Adrenal gland (tissue), 9 donors: ENCODE measurements at regions not wholly inside any gene's neighbourhood (a gene's known extent, or its start where the extent isn't known, plus 50 kb on each side); places are given as distances from the start of the nearest gene placed in this dataset.

Experiments
- DNase-seq, 7 donors: peaks; one replicate each; pipeline ENCODE4 v3.0.0-alpha.2; 2019 to 2020
- H3K27ac ChIP-seq, 5 donors: fragments of 200-600 bp; sonication (generic) in 4 of 5; 1 replicate in 3 of 5; 2 replicates in 2 of 5; pipeline versions ENCODE4 v1.5.1 to v1.8.0; 2016 to 2020; ENCODE audit warnings: mild to moderate bottlenecking in 1 of 5
- H3K27me3 ChIP-seq: fragments of 200-600 bp; 2 replicates; pipeline ENCODE4 v1.8.0; 2021
- H3K36me3 ChIP-seq, 2 donors: fragments of 200-600 bp; replicated peaks in 1 of 2; 1 replicate in 1 of 2; 2 replicates in 1 of 2; pipeline versions ENCODE4 v1.5.1 to v1.8.0; 2018 to 2022
- H3K4me1 ChIP-seq, 2 donors: fragments of 200-600 bp; replicated peaks in 1 of 2; 1 replicate in 1 of 2; 2 replicates in 1 of 2; pipeline versions ENCODE4 v1.5.1 to v1.8.0; 2018 to 2021
- H3K4me3 ChIP-seq, 4 donors: fragments of 200-600 bp; sonication (generic) in 3 of 4; one replicate each; pipeline ENCODE4 v1.5.1; 2016 to 2018
- H3K9me3 ChIP-seq, 3 donors: fragments of 200-600 bp; sonication (generic) in 1 of 3; replicated peaks in 1 of 3; 1 replicate in 2 of 3; 2 replicates in 1 of 3; pipeline versions ENCODE4 v1.5.1 to v1.8.0; 2016 to 2021
- POLR2A ChIP-seq, 2 donors: fragments of 450-650 bp; IDR thresholded peaks; one replicate each; pipeline ENCODE4 v1.6.1; 2017; ENCODE audit warnings: antibody characterized with exemption in 2 of 2, mild to moderate bottlenecking in 2 of 2, moderate library complexity in 1 of 2
- WGBS, 4 donors: extraction: QIAGEN DNeasy Blood & Tissue Kit in 2 of 4; methylation state at CpG; one replicate each; pipeline versions ENCODE4 v1.1.5 to v1.1.7; 2013 to 2017; 5-methylcytosine and 5-hydroxymethylcytosine counted together
- intact Hi-C, 2 donors: fragments of 100-400 bp; cut with DNase I; formaldehyde crosslinking; loops; one replicate each; pipeline versions ENCODE4 v1.14.1 to v1.15.0; 2022 to 2023
- TF ChIP-seq, protein P1 (sequence below), 6 experiments: fragments of 450-650 bp in 4 of 6; fragments of 200-600 bp in 2 of 6; sonication (generic) in 1 of 6; IDR thresholded peaks; 1 replicate in 5 of 6; 2 replicates in 1 of 6; pipeline versions ENCODE4 v1.5.1 to v1.8.0; 2016 to 2021; ENCODE audit warnings: antibody characterized with exemption in 6 of 6, mild to moderate bottlenecking in 2 of 6, moderate library complexity in 1 of 6
- donor health status: healthy with polysubstance abuse.
- donor health status: Bipolar disorder and iron deficiency.
- donor health status: DM: yes; HTN: yes; CAD: no.
- donor health status: DM: no; HTN: no; CAD: no.
- donor health status: DM: no; HTN: no; CAD: no.

DNA sequence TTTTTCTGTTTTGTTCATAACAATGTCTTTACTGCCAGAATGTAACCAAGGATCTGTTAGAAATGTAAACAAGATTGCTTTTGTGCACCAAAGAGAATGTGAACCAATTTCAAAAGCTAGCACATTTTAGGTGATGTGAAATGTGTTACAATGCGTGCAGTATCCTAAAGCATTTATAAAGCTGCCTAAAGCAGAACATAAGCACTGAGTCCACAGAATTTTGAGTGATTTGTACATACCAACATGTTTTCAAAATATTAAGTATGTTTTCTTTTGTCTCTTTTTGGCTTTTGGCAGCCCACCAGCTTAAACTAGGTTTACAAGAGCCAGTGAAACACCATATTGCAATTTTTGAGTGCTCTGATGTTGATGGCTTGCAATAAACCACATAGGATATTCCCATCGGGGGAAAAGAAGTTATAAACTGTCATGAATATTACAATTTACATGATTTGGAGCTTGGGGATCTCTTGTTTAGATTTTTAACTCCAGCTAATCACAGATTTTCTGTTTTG lies 364.0 kb downstream of the ZIC1 start:
- no peak for TF ChIP-seq POLR2A (IDR thresholded peaks at IDR 0.05)
- TF ChIP-seq, protein P1, sequence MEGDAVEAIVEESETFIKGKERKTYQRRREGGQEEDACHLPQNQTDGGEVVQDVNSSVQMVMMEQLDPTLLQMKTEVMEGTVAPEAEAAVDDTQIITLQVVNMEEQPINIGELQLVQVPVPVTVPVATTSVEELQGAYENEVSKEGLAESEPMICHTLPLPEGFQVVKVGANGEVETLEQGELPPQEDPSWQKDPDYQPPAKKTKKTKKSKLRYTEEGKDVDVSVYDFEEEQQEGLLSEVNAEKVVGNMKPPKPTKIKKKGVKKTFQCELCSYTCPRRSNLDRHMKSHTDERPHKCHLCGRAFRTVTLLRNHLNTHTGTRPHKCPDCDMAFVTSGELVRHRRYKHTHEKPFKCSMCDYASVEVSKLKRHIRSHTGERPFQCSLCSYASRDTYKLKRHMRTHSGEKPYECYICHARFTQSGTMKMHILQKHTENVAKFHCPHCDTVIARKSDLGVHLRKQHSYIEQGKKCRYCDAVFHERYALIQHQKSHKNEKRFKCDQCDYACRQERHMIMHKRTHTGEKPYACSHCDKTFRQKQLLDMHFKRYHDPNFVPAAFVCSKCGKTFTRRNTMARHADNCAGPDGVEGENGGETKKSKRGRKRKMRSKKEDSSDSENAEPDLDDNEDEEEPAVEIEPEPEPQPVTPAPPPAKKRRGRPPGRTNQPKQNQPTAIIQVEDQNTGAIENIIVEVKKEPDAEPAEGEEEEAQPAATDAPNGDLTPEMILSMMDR (IDR thresholded peaks at IDR 0.05) = no peak
- WGBS, 4 donors = 56 to 77% (median 63%) methylated on average over 2 of the region's 2 CpGs
- H3K9me3 ChIP-seq = no peaks in the 10 kb centered on the region
- intact Hi-C loops = no loop called here
- H3K36me3 ChIP-seq = no peaks in the 10 kb centered on the region
- no peaks in the 10 kb centered on the region for H3K4me1 ChIP-seq
- no peak overlapping the region for H3K4me3 ChIP-seq
- no peaks in the 10 kb centered on the region for H3K27me3 ChIP-seq
- no peak overlapping the region for H3K27ac ChIP-seq
- DNase-seq = no peak

DNA sequence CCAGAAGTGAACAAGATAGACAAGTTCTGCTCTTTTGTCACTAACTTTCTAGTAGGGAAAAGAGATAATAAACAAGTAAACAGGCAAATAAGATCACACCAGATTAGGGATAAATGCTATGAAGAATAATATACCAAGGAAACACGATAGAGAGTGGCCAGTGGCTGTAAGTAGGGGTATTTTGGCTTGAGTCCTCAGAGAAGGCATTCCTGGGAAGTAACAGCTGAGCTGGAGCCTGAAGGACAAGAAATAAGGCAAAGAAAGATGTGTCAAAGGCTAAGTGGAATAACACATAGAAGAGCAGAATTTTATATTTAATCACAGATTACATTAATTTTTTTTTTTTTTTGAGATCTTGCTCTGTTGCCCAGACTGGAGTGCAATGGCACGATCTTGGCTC lies 366.2 kb downstream of the ZIC1 start:
- Histone ChIP-seq H3K4me3 (no peak overlapping the region), H3K27ac (no peak overlapping the region), H3K4me1 (no peaks in the 10 kb centered on the region), H3K9me3 (no peaks in the 10 kb centered on the region), H3K36me3 (no peaks in the 10 kb centered on the region), H3K27me3 (no peaks in the 10 kb centered on the region)
- DNase-seq = no peak
- 67 to 77% (median 71%) methylated on average over 2 of the region's 2 CpGs for WGBS, 4 donors
- intact Hi-C loops = no loop called here
- TF ChIP-seq POLR2A (IDR thresholded peaks at IDR 0.05) = no peak
- TF ChIP-seq, protein P1 (IDR thresholded peaks at IDR 0.05) = no peak

DNA sequence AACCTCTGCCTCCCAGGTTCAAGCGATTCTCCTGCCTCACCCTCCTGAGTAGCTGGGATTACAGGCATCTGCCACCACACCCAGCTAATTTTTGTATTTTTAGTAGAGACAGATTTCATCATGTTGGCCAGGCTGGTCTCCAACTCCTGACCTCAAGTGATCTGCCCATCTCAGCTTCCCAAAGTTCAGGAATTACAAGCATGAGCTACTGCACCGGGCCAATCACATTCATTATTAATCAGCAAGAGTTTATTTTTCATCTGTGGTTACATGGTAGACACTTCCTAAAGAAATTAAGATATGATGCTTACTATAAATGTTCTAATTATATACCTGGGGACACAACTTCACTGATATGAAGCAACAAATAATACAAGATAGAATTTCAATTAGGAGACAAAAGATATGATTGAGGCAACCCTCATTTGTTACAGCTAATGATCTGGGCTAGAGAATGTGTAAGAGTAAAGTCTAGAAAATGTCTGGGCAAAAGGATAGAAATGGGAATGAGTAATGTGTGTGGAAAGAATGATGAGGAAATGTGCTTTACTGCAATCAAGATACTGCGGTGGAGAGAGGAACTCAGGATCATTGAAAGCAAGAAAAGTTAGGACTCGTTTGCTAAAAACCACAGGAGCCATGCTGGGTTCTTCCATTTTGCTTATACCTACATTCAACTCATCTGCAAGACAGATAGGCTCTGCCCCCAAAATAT lies 366.8 kb downstream of the ZIC1 start:
- Histone ChIP-seq H3K27me3 (no peaks in the 10 kb centered on the region), H3K4me3 (no peak overlapping the region), H3K36me3 (no peaks in the 10 kb centered on the region), H3K9me3 (no peaks in the 10 kb centered on the region), H3K4me1 (no peaks in the 10 kb centered on the region), H3K27ac (no peak overlapping the region)
- intact Hi-C loops = no loop called here
- no peak for TF ChIP-seq POLR2A (IDR thresholded peaks at IDR 0.05)
- TF ChIP-seq, protein P1 (IDR thresholded peaks at IDR 0.05) = no peak
- DNase-seq = no peak
- WGBS, 4 donors = 71 to 78% (median 76%) methylated on average over 4 of the region's 4 CpGs

DNA sequence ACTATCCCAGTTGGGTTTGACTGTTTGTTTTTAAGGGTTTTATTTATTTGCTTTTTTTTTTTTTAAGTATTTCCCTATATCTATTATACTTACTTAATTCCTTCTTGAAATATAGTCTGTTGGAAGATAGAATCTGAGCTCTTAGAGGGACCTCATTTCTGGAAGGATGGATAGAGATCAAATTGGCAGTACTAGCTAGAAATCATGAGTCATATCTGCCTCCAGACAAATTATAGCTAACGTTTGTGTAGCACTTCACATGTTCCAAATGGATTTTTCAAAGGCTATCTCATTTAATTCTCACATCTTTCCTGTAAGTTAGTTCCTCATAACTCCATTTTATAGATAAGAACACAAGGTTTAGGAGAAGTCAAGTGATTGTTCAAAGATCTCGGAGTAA lies 384.7 kb downstream of the ZIC1 start:
- no peaks in the 10 kb centered on the region for H3K36me3 ChIP-seq
- no peak overlapping the region for H3K4me3 ChIP-seq
- H3K27ac ChIP-seq = no peak overlapping the region
- intact Hi-C loops = no loop called here
- no peak for DNase-seq
- no peak for TF ChIP-seq POLR2A (IDR thresholded peaks at IDR 0.05)
- TF ChIP-seq, protein P1 (IDR thresholded peaks at IDR 0.05) = no peak
- H3K9me3 ChIP-seq = no peaks in the 10 kb centered on the region
- WGBS, 4 donors = 43 to 58% (median 50%) methylated on average over 2 of the region's 2 CpGs
- no peaks in the 10 kb centered on the region for H3K4me1 ChIP-seq
- H3K27me3 ChIP-seq = no peaks in the 10 kb centered on the region
